MM.1S (cell line): ENCODE measurements at regions not wholly inside any gene's neighbourhood (a gene's known extent, or its start where the extent isn't known, plus 50 kb on each side); places are given as distances from the start of the nearest gene placed in this dataset.

ENCODE experiments used
- CTCF ChIP-seq: fragments of 300-600 bp; sonication (generic); IDR thresholded peaks from 2 replicates; pipeline ENCODE4 v1.5.1; 2016; ENCODE audit warnings: antibody characterized with exemption, low read length, mixed read lengths
- EZH2 ChIP-seq: fragments of 300-600 bp; sonication (generic); optimal IDR thresholded peaks from 2 replicates; pipeline ENCODE3; 2017; ENCODE audit warnings: low read depth, mild to moderate bottlenecking, antibody characterized with exemption, low read length, mixed read lengths
- EZH2phosphoT487 ChIP-seq: fragments of 300-600 bp; sonication (generic); IDR thresholded peaks from 2 replicates; pipeline ENCODE4 v1.6.1; 2018; ENCODE audit warnings: antibody characterized with exemption, low read length

- TF ChIP-seq CTCF = no peak
- TF ChIP-seq EZH2 = no peak
- TF ChIP-seq EZH2phosphoT487 = no peak
Measured at GRCh38 chr18:40404284-40404683, 1550.8 kb upstream of the PIK3C3 start.
